ENCODE measurements at regions not wholly inside any gene's neighbourhood (a gene's known extent, or its start where the extent isn't known, plus 50 kb on each side); places are given as distances from the start of the nearest gene placed in this dataset.
"Not testable (repeated sequence)": the region's sequence is repeated elsewhere in the genome, so short reads cannot be mapped to it uniquely, and the experiment has no call there.

GRCh38 chr7:118429141-118429540, 204.6 kb downstream of the ANKRD7 start:
- Histone ChIP-seq H3K4me3 (no peak overlapping the region), H3K27ac (no peak overlapping the region), H3K27me3 (no peaks in the 10 kb centered on the region), H3K36me3 (no peaks in the 10 kb centered on the region), H3K4me1 (no peaks in the 10 kb centered on the region), H3K9me3 (no peaks in the 10 kb centered on the region)
- intact Hi-C loops (cut with DNase I): no loop called here
- no peak for TF ChIP-seq POLR2AphosphoS5 (IDR thresholded peaks at IDR 0.05; ENCODE audit: insufficient read depth in 1 of 2, low read depth in 1 of 2)
- no peak for TF ChIP-seq POLR2A (IDR thresholded peaks at IDR 0.05)
- TF ChIP-seq CTCF (IDR thresholded peaks at IDR 0.05): no peak
- no peak for DNase-seq (ENCODE audit: extremely low spot score in 2 of 2)

DNA sequence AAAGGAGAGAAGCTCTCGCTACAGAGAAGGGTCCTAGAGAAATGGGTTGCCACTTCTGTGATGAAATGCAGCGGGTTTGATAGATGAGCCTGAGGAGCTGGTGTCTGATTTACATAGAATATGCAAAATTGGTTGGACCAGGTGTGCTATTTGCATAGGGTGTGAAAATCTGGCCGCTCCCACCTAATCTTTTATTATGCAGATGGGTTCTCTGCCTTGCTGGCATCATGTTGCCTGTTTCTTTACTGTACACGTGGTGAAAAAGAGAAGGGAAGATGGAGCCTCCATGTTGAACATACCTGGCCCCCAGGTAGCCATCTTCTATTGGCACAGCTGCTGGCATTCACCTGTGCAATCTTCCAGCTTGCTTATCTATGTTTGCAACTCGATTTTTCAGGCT, 212.2 kb downstream of the ANKRD7 start:
- H3K36me3 ChIP-seq: no peaks in the 10 kb centered on the region
- DNase-seq (ENCODE audit: extremely low spot score in 2 of 2): no peak
- intact Hi-C loops (cut with DNase I): no loop called here
- H3K27ac ChIP-seq: no peak overlapping the region
- no peaks in the 10 kb centered on the region for H3K9me3 ChIP-seq
- no peak overlapping the region for H3K4me3 ChIP-seq
- H3K4me1 ChIP-seq: no peaks in the 10 kb centered on the region
- no peaks in the 10 kb centered on the region for H3K27me3 ChIP-seq
- TF ChIP-seq POLR2AphosphoS5 (IDR thresholded peaks at IDR 0.05; ENCODE audit: insufficient read depth in 1 of 2, low read depth in 1 of 2) (no peak), POLR2A (IDR thresholded peaks at IDR 0.05) (no peak), CTCF (IDR thresholded peaks at IDR 0.05) (no peak)

GRCh38 chr7:118449030-118449429, 224.5 kb downstream of the ANKRD7 start:
- H3K36me3 ChIP-seq; H3K9me3 ChIP-seq; H3K27me3 ChIP-seq; intact Hi-C loops (cut with DNase I); H3K27ac ChIP-seq; DNase-seq (ENCODE audit: extremely low spot score in 2 of 2); H3K4me3 ChIP-seq; H3K4me1 ChIP-seq: not testable (repeated sequence)

GRCh38 chr7:118449797-118450567, 225.5 kb downstream of the ANKRD7 start:
- H3K4me1 ChIP-seq: no peaks in the 10 kb centered on the region
- TF ChIP-seq POLR2AphosphoS5 (IDR thresholded peaks at IDR 0.05; ENCODE audit: insufficient read depth in 1 of 2, low read depth in 1 of 2) (no peak), CTCF (IDR thresholded peaks at IDR 0.05) (no peak), POLR2A (IDR thresholded peaks at IDR 0.05) (no peak)
- H3K27ac ChIP-seq: no peak overlapping the region
- no peak overlapping the region for H3K4me3 ChIP-seq
- H3K27me3 ChIP-seq: no peaks in the 10 kb centered on the region
- no peaks in the 10 kb centered on the region for H3K9me3 ChIP-seq
- no peaks in the 10 kb centered on the region for H3K36me3 ChIP-seq
- intact Hi-C loops (cut with DNase I): no loop called here
- DNase-seq (ENCODE audit: extremely low spot score in 2 of 2): no peak

- TF ChIP-seq POLR2AphosphoS5 (IDR thresholded peaks at IDR 0.05; ENCODE audit: insufficient read depth in 1 of 2, low read depth in 1 of 2) (no peak), CTCF (IDR thresholded peaks at IDR 0.05) (no peak), POLR2A (IDR thresholded peaks at IDR 0.05) (no peak)
- intact Hi-C loops (cut with DNase I): no loop called here
- Histone ChIP-seq H3K36me3 (no peaks in the 10 kb centered on the region), H3K4me3 (no peak overlapping the region), H3K27me3 (no peaks in the 10 kb centered on the region), H3K27ac (no peak overlapping the region), H3K4me1 (no peaks in the 10 kb centered on the region), H3K9me3 (no peaks in the 10 kb centered on the region)
- DNase-seq (ENCODE audit: extremely low spot score in 2 of 2): no peak
Observed at GRCh38 chr7:118452128-118452527, 227.6 kb downstream of the ANKRD7 start.

Measured in vagina (tissue), 2 donors.